ENCODE measurements at regions not wholly inside any gene's neighbourhood (a gene's known extent, or its start where the extent isn't known, plus 50 kb on each side); places are given as distances from the start of the nearest gene placed in this dataset.

- TF ChIP-seq POLR2A (IDR thresholded peaks at IDR 0.05), result no peak
- peak; percentile 65 to 80 (median 76) for TF ChIP-seq CTCF (IDR thresholded peaks at IDR 0.05)
Observed at GRCh38 chr2:191521608-191522208, 156.2 kb upstream of the NABP1 start.
